Right cardiac atrium (tissue), 5 donors: ENCODE measurements at regions not wholly inside any gene's neighbourhood (a gene's known extent, or its start where the extent isn't known, plus 50 kb on each side); places are given as distances from the start of the nearest gene placed in this dataset.

ENCODE experiments used
- ATAC-seq, 2 donors: fragments of 200-7000 bp; cut with Tn5 transposase; one replicate each; pipeline versions ENCODE4 v1.8.0 to v1.9.1; 2020; ENCODE audit warnings: moderate library complexity in 2 of 2, mild to moderate bottlenecking in 1 of 2
- DNase-seq, 3 donors: peaks; one replicate each; pipeline ENCODE4 v3.0.0-alpha.2; 2020
- H3K27ac ChIP-seq: one replicate; pipeline ENCODE4 v1.5.1; 2013; ENCODE audit warnings: mild to moderate bottlenecking, low read length, control low read depth, moderate library complexity
- H3K27me3 ChIP-seq: one replicate; pipeline ENCODE4 v1.6.1; 2013; ENCODE audit not compliant: control insufficient read depth, insufficient read depth
- H3K4me1 ChIP-seq: one replicate; pipeline ENCODE4 v1.6.1; 2013; ENCODE audit warnings: low read length; ENCODE audit not compliant: control insufficient read depth, insufficient read depth
- H3K4me3 ChIP-seq: one replicate; pipeline ENCODE4 v1.5.1; 2013; ENCODE audit warnings: low read length, control low read depth
- H3K9me3 ChIP-seq: one replicate; pipeline ENCODE4 v1.6.1; 2013; ENCODE audit warnings: low read length; ENCODE audit not compliant: control insufficient read depth
- WGBS: extraction: QIAGEN DNeasy Blood & Tissue Kit; methylation state at CpG from one replicate; pipeline ENCODE4 v1.1.7; 2013; 5-methylcytosine and 5-hydroxymethylcytosine counted together
- intact Hi-C, 4 donors: fragments of 100-400 bp; cut with DNase I; formaldehyde crosslinking; loops; one replicate each; pipeline versions ENCODE4 v1.11.0 to v1.14.0; 2022 to 2023
- donor health status: healthy with polysubstance abuse.
- donor health status: DM: no; HTN: yes; CAD: no.
- donor health status: DM: no; HTN: no; CAD: no.
- donor health status: DM: no; HTN: yes; CAD: no; lungs with severe emphysema.
- donor health status: DM: yes; HTN: yes; CAD: no.

DNA sequence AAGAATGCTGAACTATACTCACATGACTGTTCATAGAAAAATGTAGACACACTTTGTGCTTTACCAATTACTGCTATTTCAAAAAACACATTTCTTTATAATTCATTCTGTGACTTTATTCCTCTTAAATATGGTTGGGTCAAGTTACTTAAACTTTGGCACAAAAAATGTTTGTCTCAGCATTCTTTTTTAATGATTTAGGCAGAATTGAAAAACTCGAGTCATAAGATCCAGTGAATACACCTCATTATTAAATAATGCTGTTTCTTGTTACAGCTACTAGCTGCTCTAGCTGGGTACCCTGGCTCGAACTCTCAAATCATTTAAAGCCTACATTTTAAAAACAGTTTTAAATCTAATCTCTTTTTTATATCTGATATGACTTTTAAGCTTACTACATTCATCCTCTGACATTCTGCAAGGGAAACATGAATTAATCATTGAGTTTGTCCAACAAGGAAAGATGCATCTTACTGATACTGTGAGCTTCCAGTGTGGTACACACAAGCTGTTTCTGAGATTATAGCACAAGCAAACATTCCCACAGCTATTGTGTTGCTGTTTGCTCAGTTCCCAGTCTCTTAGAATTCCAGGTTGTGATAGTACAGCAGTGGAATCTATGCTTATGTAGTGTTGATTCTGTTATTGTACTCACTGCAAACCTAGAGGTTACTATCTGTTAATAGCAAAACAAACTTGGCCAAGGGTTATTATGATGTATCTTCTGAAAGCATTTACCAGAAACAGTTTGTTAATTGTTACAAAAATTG, 746.5 kb downstream of the USP25 start:
- intact Hi-C loops: no loop called here
- no peak overlapping the region for H3K27ac ChIP-seq
- DNase-seq (no peak), ATAC-seq (peak in 1 of 2 donors; percentile 53)
- 51% methylated on average over 2 of the region's 2 CpGs for WGBS
- H3K9me3 ChIP-seq: no peaks in the 10 kb centered on the region
- no peaks in the 10 kb centered on the region for H3K27me3 ChIP-seq
- peaks cover 3% of the 10 kb centered on the region for H3K4me1 ChIP-seq
- no peak overlapping the region for H3K4me3 ChIP-seq

DNA sequence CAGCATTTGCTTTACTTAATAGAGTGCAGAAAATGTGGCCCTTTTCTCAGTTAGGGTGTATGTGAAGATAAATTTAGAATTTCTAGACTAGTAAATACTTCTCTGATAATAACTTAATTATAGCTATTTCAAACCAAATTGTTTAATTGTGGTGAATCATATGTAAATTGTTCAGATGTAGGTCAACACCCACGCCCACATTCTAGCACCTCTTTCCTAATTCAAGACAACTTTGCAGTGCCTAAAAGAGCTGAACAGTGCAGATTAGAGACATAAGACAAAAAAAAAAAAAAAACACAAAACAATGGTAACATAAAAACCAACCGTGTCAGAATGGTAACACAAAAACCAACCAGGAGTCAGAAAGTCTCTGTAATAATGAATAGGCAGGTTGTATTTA, 758.3 kb downstream of the USP25 start:
- ATAC-seq (no peak), DNase-seq (no peak)
- Histone ChIP-seq H3K27ac (no peak overlapping the region), H3K4me3 (no peak overlapping the region), H3K4me1 (peaks cover 3% of the 10 kb centered on the region), H3K27me3 (no peaks in the 10 kb centered on the region), H3K9me3 (no peaks in the 10 kb centered on the region)
- intact Hi-C loops: no loop called here
- 52% methylated on average over 2 of the region's 2 CpGs for WGBS

DNA sequence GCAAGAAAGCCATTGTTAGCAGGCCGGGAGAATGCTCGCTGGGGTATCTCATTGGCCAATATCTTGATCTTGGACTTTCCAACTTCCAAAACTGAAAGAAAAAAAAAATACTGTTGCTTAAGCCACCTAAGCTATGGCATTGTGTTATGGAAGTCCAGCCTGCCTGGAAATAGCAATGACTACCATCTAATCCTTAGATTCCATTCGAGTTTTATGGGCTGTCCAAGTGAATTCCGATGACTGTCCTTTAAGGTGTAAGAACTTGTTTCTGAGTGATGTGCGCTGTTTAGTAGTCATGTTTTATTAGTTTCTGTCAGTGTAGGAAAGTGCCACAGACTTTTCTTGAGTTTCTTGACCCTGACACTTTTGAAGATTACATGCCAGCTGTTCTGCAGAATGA, 762.6 kb downstream of the USP25 start:
- no peak overlapping the region for H3K27ac ChIP-seq
- DNase-seq (no peak), ATAC-seq (peak in 1 of 2 donors; percentile 73)
- H3K27me3 ChIP-seq: no peaks in the 10 kb centered on the region
- intact Hi-C loops: no loop called here
- H3K4me1 ChIP-seq: peaks cover 3% of the 10 kb centered on the region
- no peaks in the 10 kb centered on the region for H3K9me3 ChIP-seq
- no peak overlapping the region for H3K4me3 ChIP-seq
- 74% methylated on average over 5 of the region's 5 CpGs for WGBS

DNA sequence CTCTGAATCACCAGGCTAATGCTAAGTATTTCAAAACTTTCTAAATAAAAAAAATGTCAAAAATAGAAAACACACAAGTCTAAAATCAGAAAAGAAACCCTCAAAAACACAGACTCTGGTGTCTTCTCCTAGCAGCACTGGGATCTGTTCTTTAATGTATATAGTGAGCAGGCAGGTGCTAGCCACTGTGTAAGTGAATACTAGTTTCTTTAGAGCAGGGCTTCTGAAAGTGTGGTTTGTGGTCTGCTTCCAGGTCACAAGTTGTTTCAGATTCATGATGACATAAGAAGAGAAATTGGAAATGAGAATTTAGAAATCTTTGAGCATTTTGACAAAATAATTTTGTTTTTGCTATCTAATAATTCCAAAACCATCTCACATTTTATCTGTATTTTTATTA, 763.1 kb downstream of the USP25 start:
- DNase-seq (no peak), ATAC-seq (no peak)
- Histone ChIP-seq H3K4me1 (peaks cover 3% of the 10 kb centered on the region), H3K27ac (no peak overlapping the region), H3K27me3 (no peaks in the 10 kb centered on the region), H3K4me3 (no peak overlapping the region), H3K9me3 (no peaks in the 10 kb centered on the region)
- intact Hi-C loops: no loop called here

DNA sequence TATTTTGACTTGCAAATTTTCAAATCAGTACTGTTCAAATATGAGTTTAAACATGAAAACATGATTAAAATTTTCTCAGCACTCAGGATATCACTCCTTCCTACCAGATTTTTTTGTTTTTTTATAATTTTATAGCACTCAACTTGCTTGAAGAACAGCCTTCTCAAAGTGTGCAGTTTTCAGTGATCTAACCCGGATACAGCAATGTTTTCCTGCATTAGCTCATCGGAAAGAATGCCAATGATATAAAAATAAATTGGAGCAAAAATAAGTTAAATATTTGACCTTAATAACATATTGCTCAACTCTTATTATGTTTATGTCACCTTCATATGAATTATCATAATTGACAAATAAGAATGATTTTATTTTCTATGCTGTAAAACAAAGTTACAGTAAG, 766.8 kb downstream of the USP25 start:
- DNase-seq: no peak
- WGBS: 28% methylated on average over 2 of the region's 2 CpGs
- Histone ChIP-seq H3K27me3 (no peaks in the 10 kb centered on the region), H3K27ac (no peak overlapping the region), H3K9me3 (no peaks in the 10 kb centered on the region), H3K4me1 (peaks cover 3% of the 10 kb centered on the region), H3K4me3 (no peak overlapping the region)
- ATAC-seq: no peak
- intact Hi-C loops: no loop called here

DNA sequence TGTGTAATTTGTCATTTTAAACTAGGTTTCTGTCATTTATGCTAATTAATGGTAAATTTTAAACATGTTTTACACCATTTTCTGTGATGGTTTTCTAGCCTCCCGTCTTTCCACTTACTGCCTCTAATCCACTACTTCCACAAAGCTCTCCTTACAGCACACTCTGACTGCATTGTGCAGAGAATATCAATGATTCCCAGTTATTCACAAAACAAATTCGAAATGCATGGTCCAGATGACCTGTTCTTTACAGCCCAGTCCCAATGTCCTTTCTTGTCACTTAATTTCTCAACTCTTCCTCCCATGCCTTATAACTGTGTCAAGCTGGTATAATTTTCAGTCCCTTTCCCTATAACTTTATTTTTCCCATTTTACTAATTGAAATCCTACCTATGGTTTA, 770.5 kb downstream of the USP25 start:
- no peak overlapping the region for H3K27ac ChIP-seq
- ATAC-seq: no peak
- no peak for DNase-seq
- WGBS: 92% methylated on average over 2 of the region's 2 CpGs
- no peaks in the 10 kb centered on the region for H3K4me1 ChIP-seq
- intact Hi-C loops: no loop called here
- no peaks in the 10 kb centered on the region for H3K9me3 ChIP-seq
- H3K4me3 ChIP-seq: no peak overlapping the region
- no peaks in the 10 kb centered on the region for H3K27me3 ChIP-seq

DNA sequence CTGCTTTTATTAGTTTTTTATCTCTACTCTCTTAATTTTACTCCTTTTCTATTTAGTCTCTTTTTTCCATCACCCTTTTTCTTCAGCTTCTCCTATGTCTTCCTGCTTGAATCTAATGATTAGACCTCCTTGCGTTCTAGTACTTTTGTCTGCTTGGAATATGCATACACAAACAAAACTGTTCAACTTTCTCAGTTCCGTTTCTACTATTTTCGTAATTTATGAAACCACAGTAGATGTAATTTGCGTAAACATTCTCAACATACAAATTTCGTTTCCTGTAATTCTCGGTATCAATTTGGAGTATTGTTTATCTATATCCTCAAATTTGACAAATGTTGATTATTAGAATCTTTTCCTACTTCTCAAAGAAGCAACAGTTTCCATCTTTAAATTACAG, 772.5 kb downstream of the USP25 start:
- H3K4me3 ChIP-seq: no peak overlapping the region
- H3K27ac ChIP-seq: no peak overlapping the region
- H3K27me3 ChIP-seq: no peaks in the 10 kb centered on the region
- no peak for DNase-seq
- WGBS: 95% methylated on average over 6 of the region's 6 CpGs
- no peak for ATAC-seq
- no peaks in the 10 kb centered on the region for H3K9me3 ChIP-seq
- intact Hi-C loops: no loop called here
- H3K4me1 ChIP-seq: no peaks in the 10 kb centered on the region

DNA sequence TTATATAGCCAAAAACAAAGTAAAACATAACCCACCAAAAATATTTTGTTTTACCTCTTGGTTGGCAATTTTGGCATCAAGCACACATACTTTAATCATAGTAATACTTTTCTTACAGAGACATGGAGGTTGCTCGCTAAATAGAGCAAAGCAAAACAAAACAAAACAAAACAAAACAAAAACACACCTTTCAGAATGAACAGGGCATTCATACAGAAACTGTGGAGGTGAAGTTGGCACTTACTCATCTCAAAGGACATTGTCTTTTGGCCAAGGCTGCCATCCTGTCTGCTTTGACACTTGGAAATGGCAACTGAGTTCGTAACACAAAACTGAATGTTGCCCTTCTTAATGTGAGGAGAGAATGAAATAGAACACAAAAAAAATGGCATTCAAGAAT, 773.1 kb downstream of the USP25 start:
- Histone ChIP-seq H3K4me1 (no peaks in the 10 kb centered on the region), H3K4me3 (no peak overlapping the region), H3K27ac (no peak overlapping the region), H3K9me3 (no peaks in the 10 kb centered on the region), H3K27me3 (no peaks in the 10 kb centered on the region)
- DNase-seq (no peak), ATAC-seq (no peak)
- WGBS: 98% methylated on average over 2 of the region's 2 CpGs
- intact Hi-C loops: no loop called here

DNA sequence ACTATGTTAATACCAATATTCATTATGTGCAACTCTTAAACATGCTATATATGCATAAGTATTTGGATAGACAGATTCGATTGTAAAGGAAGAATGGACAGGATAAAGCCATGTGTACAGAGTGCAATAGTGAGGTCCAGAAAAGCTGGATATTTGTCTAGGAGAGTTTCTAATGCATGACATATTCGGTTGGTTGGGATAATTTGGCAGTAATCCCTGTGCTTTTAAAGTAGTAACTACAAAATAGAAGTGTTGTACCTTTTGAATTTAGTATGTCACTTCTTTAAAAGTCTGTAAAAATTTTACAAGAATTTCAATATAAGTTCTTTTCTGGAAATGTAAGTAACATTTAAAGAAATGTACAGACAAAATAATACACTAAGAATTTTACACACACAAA, 774.5 kb downstream of the USP25 start:
- Histone ChIP-seq H3K27me3 (no peaks in the 10 kb centered on the region), H3K4me3 (no peak overlapping the region), H3K27ac (no peak overlapping the region), H3K4me1 (no peaks in the 10 kb centered on the region), H3K9me3 (no peaks in the 10 kb centered on the region)
- 38% methylated on average over 2 of the region's 2 CpGs for WGBS
- ATAC-seq (no peak), DNase-seq (no peak)
- intact Hi-C loops: no loop called here

DNA sequence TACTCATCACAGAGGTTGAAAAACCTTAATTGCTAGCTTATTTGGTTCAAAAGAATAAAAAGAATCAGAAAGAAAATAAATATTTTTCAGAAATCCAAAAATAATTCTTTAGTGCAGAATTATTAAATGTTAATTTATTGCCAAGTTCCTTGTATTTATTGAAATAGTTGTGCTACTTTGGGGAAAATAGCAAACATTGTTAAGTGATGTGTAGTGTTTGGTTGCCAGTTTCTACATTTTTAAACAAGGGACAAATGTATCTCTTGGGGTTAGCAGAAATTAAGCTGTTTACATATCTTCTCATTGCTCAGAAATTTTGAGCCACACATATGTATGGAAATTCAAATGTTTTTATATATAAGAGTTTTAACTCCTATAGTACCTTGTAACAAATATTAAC, 775.0 kb downstream of the USP25 start:
- no peaks in the 10 kb centered on the region for H3K9me3 ChIP-seq
- H3K4me1 ChIP-seq: no peaks in the 10 kb centered on the region
- intact Hi-C loops: no loop called here
- DNase-seq (no peak), ATAC-seq (no peak)
- no peak overlapping the region for H3K27ac ChIP-seq
- H3K4me3 ChIP-seq: no peak overlapping the region
- H3K27me3 ChIP-seq: no peaks in the 10 kb centered on the region

DNA sequence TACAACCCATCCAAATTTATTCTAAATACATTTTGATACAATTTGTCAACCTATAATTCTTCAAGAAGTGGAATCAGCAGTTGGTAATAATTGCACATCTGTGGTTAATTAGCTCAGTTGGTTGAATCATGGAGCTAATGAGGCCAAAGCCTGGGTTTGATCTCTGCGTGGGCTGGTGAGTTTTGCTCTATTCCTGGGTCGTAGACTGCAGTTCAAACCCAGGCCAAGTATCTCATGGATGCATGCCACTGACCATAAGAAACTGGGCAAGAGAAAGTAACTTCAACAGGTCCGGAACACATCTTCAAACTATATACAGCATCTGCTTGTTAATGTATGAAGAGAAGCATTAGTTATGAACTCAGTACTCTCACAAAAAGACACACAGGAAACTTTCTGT, 779.7 kb downstream of the USP25 start:
- no peak for ATAC-seq
- H3K27ac ChIP-seq: no peak overlapping the region

DNA sequence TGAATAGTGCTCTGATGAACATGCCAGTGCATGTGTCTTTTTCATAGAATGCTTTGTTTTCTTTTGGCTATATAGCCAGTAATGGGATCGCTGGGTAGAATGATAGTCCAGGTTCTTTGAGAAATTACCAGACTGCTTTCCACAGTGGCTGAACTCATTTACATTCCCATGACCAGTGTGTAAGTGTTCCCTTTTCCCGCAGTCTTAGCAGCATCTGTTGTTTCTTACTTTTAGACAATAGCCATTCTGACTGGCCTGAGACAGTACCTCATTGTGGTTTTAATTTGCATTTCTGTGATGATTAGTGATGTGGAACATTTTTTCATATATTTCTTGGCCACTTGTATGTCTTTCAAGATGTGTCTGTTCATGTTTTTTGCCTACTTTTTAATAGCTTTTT, 784.5 kb downstream of the USP25 start:
- 95% methylated on average over 2 of the region's 2 CpGs for WGBS
- H3K9me3 ChIP-seq: no peaks in the 10 kb centered on the region
- intact Hi-C loops: no loop called here

More for the DNA sequence above, 779.7 kb downstream of the USP25 start:
- Histone ChIP-seq H3K4me1 (no peaks in the 10 kb centered on the region), H3K9me3 (no peaks in the 10 kb centered on the region), H3K4me3 (no peak overlapping the region), H3K27me3 (no peaks in the 10 kb centered on the region)
- DNase-seq: no peak
- 59% methylated on average over 3 of the region's 3 CpGs for WGBS
- intact Hi-C loops: no loop called here

More for the DNA sequence above, 784.5 kb downstream of the USP25 start:
- no peak overlapping the region for H3K27ac ChIP-seq
- H3K4me3 ChIP-seq: no peak overlapping the region
- no peaks in the 10 kb centered on the region for H3K4me1 ChIP-seq
- ATAC-seq (no peak), DNase-seq (no peak)
- H3K27me3 ChIP-seq: no peaks in the 10 kb centered on the region
